Liver (tissue), 8 donors: ENCODE measurements at regions not wholly inside any gene's neighbourhood (a gene's known extent, or its start where the extent isn't known, plus 50 kb on each side); places are given as distances from the start of the nearest gene placed in this dataset.

Experiments used
- DNase-seq: peaks from one replicate; pipeline ENCODE4 v3.0.0-alpha.2; 2017; ENCODE audit warnings: low spot score
- H3K27ac ChIP-seq, 2 donors: one replicate each; pipeline ENCODE4 v1.7.0; 2013; ENCODE audit warnings: inconsistent platforms in 2 of 2, low read length in 2 of 2, control low read depth in 1 of 2, low read depth in 1 of 2, mild to moderate bottlenecking in 1 of 2
- H3K27me3 ChIP-seq, 4 donors: one replicate each; pipeline versions ENCODE4 v1.6.1 to v1.7.0; 2013; ENCODE audit warnings: low read length in 3 of 4, inconsistent platforms in 1 of 4, mild to moderate bottlenecking in 1 of 4, moderate library complexity in 1 of 4; ENCODE audit not compliant: control insufficient read depth in 4 of 4, insufficient read depth in 4 of 4
- H3K36me3 ChIP-seq, 4 donors: one replicate each; pipeline versions ENCODE4 v1.6.1 to v1.7.0; 2013; ENCODE audit warnings: low read length in 3 of 4, mild to moderate bottlenecking in 3 of 4, low read depth in 1 of 4, moderate library complexity in 1 of 4; ENCODE audit not compliant: control insufficient read depth in 4 of 4, insufficient read depth in 3 of 4
- H3K4me1 ChIP-seq, 4 donors: one replicate each; pipeline versions ENCODE4 v1.6.1 to v1.7.0; 2013; ENCODE audit warnings: low read length in 3 of 4, mild to moderate bottlenecking in 3 of 4, moderate library complexity in 1 of 4; ENCODE audit not compliant: control insufficient read depth in 4 of 4, insufficient read depth in 4 of 4
- H3K4me3 ChIP-seq, 3 donors: one replicate each; pipeline versions ENCODE4 v1.6.1 to v1.7.0; 2013; ENCODE audit warnings: low read length in 3 of 3, control low read depth in 1 of 3, low read depth in 1 of 3, mild to moderate bottlenecking in 1 of 3
- H3K9ac ChIP-seq, 2 donors: one replicate each; pipeline ENCODE4 v1.7.0; 2013; ENCODE audit warnings: low read length in 2 of 2, mild to moderate bottlenecking in 2 of 2, moderate library complexity in 2 of 2, control low read depth in 1 of 2, low read depth in 1 of 2
- H3K9me3 ChIP-seq, 4 donors: one replicate each; pipeline versions ENCODE4 v1.6.1 to v1.7.0; 2013; ENCODE audit warnings: low read length in 3 of 4; ENCODE audit not compliant: control insufficient read depth in 4 of 4
- ATF3 ChIP-seq: IDR thresholded peaks from 2 replicates; pipeline ENCODE4 v1.6.1; 2016; ENCODE audit warnings: antibody characterized with exemption
- CTCF ChIP-seq: fragments of 150-350 bp; IDR thresholded peaks from 2 replicates; pipeline ENCODE4 v1.5.1; 2017; ENCODE audit warnings: improper control_type of control experiment, low read depth, low read length; ENCODE audit not compliant: missing input control
- EGR1 ChIP-seq, 2 donors: IDR thresholded peaks; 2 replicates each; pipeline ENCODE4 v1.6.1; 2016 to 2018; ENCODE audit warnings: antibody characterized with exemption in 2 of 2, low read depth in 2 of 2
- FOXA2 ChIP-seq: IDR thresholded peaks from 2 replicates; pipeline ENCODE4 v1.6.1; 2016; ENCODE audit warnings: antibody characterized with exemption
- GABPA ChIP-seq, 2 donors: IDR thresholded peaks in 1 of 2; conservative IDR thresholded peaks in 1 of 2; 2 replicates each; pipeline ENCODE4 v1.6.1; 2016; ENCODE audit warnings: antibody characterized with exemption in 2 of 2, mild to moderate bottlenecking in 1 of 2, moderate library complexity in 1 of 2
- HNF4A ChIP-seq, 2 donors: conservative IDR thresholded peaks; 2 replicates each; pipeline ENCODE4 v1.6.1; 2016; ENCODE audit warnings: antibody characterized with exemption in 2 of 2, mild to moderate bottlenecking in 2 of 2
- HNF4G ChIP-seq: IDR thresholded peaks from 2 replicates; pipeline ENCODE4 v1.6.1; 2016; ENCODE audit warnings: antibody characterized with exemption
- MAX ChIP-seq: IDR thresholded peaks from 2 replicates; pipeline ENCODE4 v1.6.1; 2016; ENCODE audit warnings: antibody characterized with exemption
- NR2F2 ChIP-seq: IDR thresholded peaks from 2 replicates; pipeline ENCODE4 v1.6.1; 2016; ENCODE audit warnings: antibody characterized with exemption
- RAD21 ChIP-seq, 2 donors: IDR thresholded peaks; 2 replicates each; pipeline ENCODE4 v1.6.1; 2016; ENCODE audit warnings: antibody characterized with exemption in 2 of 2, mild to moderate bottlenecking in 2 of 2
- REST ChIP-seq: IDR thresholded peaks from 2 replicates; pipeline ENCODE4 v1.6.1; 2016; ENCODE audit warnings: antibody characterized with exemption, mild to moderate bottlenecking
- RXRA ChIP-seq, 2 donors: IDR thresholded peaks; 2 replicates each; pipeline ENCODE4 v1.6.1; 2017 to 2018; ENCODE audit warnings: antibody characterized with exemption in 2 of 2, mild to moderate bottlenecking in 1 of 2
- SP1 ChIP-seq: IDR thresholded peaks from 2 replicates; pipeline ENCODE4 v1.6.1; 2018; ENCODE audit warnings: antibody characterized with exemption, mild to moderate bottlenecking
- TAF1 ChIP-seq: conservative IDR thresholded peaks from 2 replicates; pipeline ENCODE4 v1.6.1; 2016; ENCODE audit warnings: antibody characterized with exemption, mild to moderate bottlenecking
- YY1 ChIP-seq: IDR thresholded peaks from 2 replicates; pipeline ENCODE4 v1.6.1; 2016; ENCODE audit warnings: antibody characterized with exemption, mild to moderate bottlenecking
- ZBTB33 ChIP-seq: IDR thresholded peaks from 2 replicates; pipeline ENCODE4 v1.6.1; 2016; ENCODE audit warnings: antibody characterized with exemption
- WGBS: extraction: QIAGEN DNeasy Blood & Tissue Kit; methylation state at CpG from one replicate; pipeline ENCODE4 v1.1.7; 2013; 5-methylcytosine and 5-hydroxymethylcytosine counted together
- donor health status: healthy.
- donor health status: healthy.
- donor health status: healthy.
- donor health status: healthy.
- donor health status: healthy.

- DNase-seq = no peak
- H3K36me3 ChIP-seq = no peaks in the 10 kb centered on the region
- H3K27me3 ChIP-seq = no peaks in the 10 kb centered on the region
- 16% methylated on average over 2 of the region's 2 CpGs for WGBS
- no peak overlapping the region for H3K4me3 ChIP-seq
- H3K9ac ChIP-seq = no peak overlapping the region
- TF ChIP-seq CTCF = peak; percentile 47
- peak; percentile 68 to 78 for TF ChIP-seq RAD21 (IDR thresholded peaks at IDR 0.05)
- TF ChIP-seq YY1 = peak; percentile 79
- no peak for TF ChIP-seq FOXA2
- H3K4me1 ChIP-seq = peaks cover 0 to 3% (median 1%) of the 10 kb centered on the region in 4 donors
- no peak overlapping the region for H3K27ac ChIP-seq
- no peaks in the 10 kb centered on the region for H3K9me3 ChIP-seq
Observed at GRCh38 chr7:10022957-10023356, 950.7 kb upstream of the PHF14 start.

GRCh38 chr7:10034843-10035556 is 938.7 kb upstream of the PHF14 start:
- Histone ChIP-seq H3K9me3 (no peaks in the 10 kb centered on the region), H3K9ac (no peak overlapping the region), H3K27me3 (no peaks in the 10 kb centered on the region), H3K27ac (no peak overlapping the region), H3K36me3 (no peaks in the 10 kb centered on the region), H3K4me3 (no peak overlapping the region), H3K4me1 (no peaks in the 10 kb centered on the region)
- TF ChIP-seq FOXA2 (no peak), RAD21 (IDR thresholded peaks at IDR 0.05) (no peak), HNF4G (no peak), ATF3 (no peak), EGR1 (IDR thresholded peaks at IDR 0.05; ENCODE audit: low read depth in 2 of 2) (no peak), SP1 (no peak), REST (no peak), MAX (no peak), TAF1 (no peak)
- no peak for DNase-seq
- WGBS = 66% methylated on average over 5 of the region's 5 CpGs

GRCh38 chr7:10036693-10037092 is 937.0 kb upstream of the PHF14 start:
- 55% methylated on average over 2 of the region's 2 CpGs for WGBS
- no peak overlapping the region for H3K4me3 ChIP-seq
- H3K9ac ChIP-seq = no peak overlapping the region
- DNase-seq = no peak
- H3K9me3 ChIP-seq = no peaks in the 10 kb centered on the region
- H3K27ac ChIP-seq = no peak overlapping the region
- no peaks in the 10 kb centered on the region for H3K36me3 ChIP-seq
- H3K4me1 ChIP-seq = no peaks in the 10 kb centered on the region
- no peaks in the 10 kb centered on the region for H3K27me3 ChIP-seq
- no peak for TF ChIP-seq FOXA2
- TF ChIP-seq ATF3 = no peak
- TF ChIP-seq SP1 = no peak
- TF ChIP-seq ZBTB33 = no peak
- TF ChIP-seq NR2F2 = no peak
- TF ChIP-seq HNF4A (conservative IDR thresholded peaks at IDR 0.05) = no peak
- no peak for TF ChIP-seq RXRA (IDR thresholded peaks at IDR 0.05)
- TF ChIP-seq TAF1 = no peak
- no peak for TF ChIP-seq GABPA (IDR thresholded peaks at IDR 0.05 in 1 of 2, conservative IDR thresholded peaks at IDR 0.05 in 1 of 2)
